Neuronal stem cell (in vitro differentiated cells): ENCODE measurements at regions not wholly inside any gene's neighbourhood (a gene's known extent, or its start where the extent isn't known, plus 50 kb on each side); places are given as distances from the start of the nearest gene placed in this dataset.

Experiments
- DNase-seq: peaks from one replicate; pipeline ENCODE4 v3.0.0-alpha.2; 2013; ENCODE audit warnings: low spot score
- H2AFZ ChIP-seq: one replicate; pipeline ENCODE4 v1.6.1; 2013; ENCODE audit warnings: mild to moderate bottlenecking, low read length, inconsistent platforms
- H2AK5ac ChIP-seq: 2 replicates; pipeline ENCODE4 v1.6.1; 2013; ENCODE audit warnings: low read depth, mild to moderate bottlenecking, inconsistent platforms, low read length, moderate library complexity, mixed read lengths
- H2BK120ac ChIP-seq: 2 replicates; pipeline ENCODE4 v1.6.1; 2013; ENCODE audit warnings: low read depth, mild to moderate bottlenecking, inconsistent platforms, low read length, moderate library complexity, mixed read lengths
- H2BK12ac ChIP-seq: one replicate; pipeline ENCODE4 v1.6.1; 2013; ENCODE audit warnings: low read length, inconsistent platforms
- H2BK15ac ChIP-seq: 2 replicates; pipeline ENCODE4 v1.6.1; 2013; ENCODE audit warnings: mild to moderate bottlenecking, low read length, inconsistent platforms, mixed read lengths
- H2BK5ac ChIP-seq: one replicate; pipeline ENCODE4 v1.6.1; 2013; ENCODE audit warnings: inconsistent platforms, mild to moderate bottlenecking, low read length, moderate library complexity
- H3K14ac ChIP-seq: one replicate; pipeline ENCODE4 v1.6.1; 2013; ENCODE audit warnings: low read length, inconsistent platforms
- H3K18ac ChIP-seq: 2 replicates; pipeline ENCODE4 v1.6.1; 2013; ENCODE audit warnings: low read length, inconsistent platforms
- H3K23ac ChIP-seq: 2 replicates; pipeline ENCODE4 v1.6.1; 2013; ENCODE audit warnings: low read depth, mild to moderate bottlenecking, mixed read lengths, low read length, inconsistent platforms; ENCODE audit not compliant: poor library complexity
- H3K27ac ChIP-seq: replicated peaks from 3 replicates; pipeline ENCODE4 v1.5.1; 2013; ENCODE audit warnings: low read length, inconsistent platforms
- H3K27me3 ChIP-seq, 3 experiments: 2 replicates each; pipeline ENCODE4 v1.6.1; 2013; ENCODE audit warnings: low read length in 3 of 3, mild to moderate bottlenecking in 2 of 3, inconsistent platforms in 1 of 3, low read depth in 1 of 3, mixed read lengths in 1 of 3, moderate library complexity in 1 of 3; ENCODE audit not compliant: control insufficient read depth in 3 of 3, insufficient read depth in 3 of 3
- H3K36me3 ChIP-seq, 2 donors: replicated peaks in 1 of 2; 2 replicates each; pipeline ENCODE4 v1.6.1; 2013; ENCODE audit warnings: low read length in 2 of 2; ENCODE audit not compliant: control insufficient read depth in 2 of 2, insufficient read depth in 2 of 2
- H3K4ac ChIP-seq: 2 replicates; pipeline ENCODE4 v1.6.1; 2013; ENCODE audit warnings: inconsistent platforms, mild to moderate bottlenecking, low read length, moderate library complexity
- H3K4me1 ChIP-seq, 2 donors: 1 replicate in 1 of 2; 2 replicates in 1 of 2; pipeline ENCODE4 v1.6.1; 2013; ENCODE audit warnings: low read length in 2 of 2, low read depth in 1 of 2; ENCODE audit not compliant: control insufficient read depth in 2 of 2, insufficient read depth in 1 of 2
- H3K4me2 ChIP-seq: one replicate; pipeline ENCODE4 v1.6.1; 2013; ENCODE audit warnings: mild to moderate bottlenecking, low read length, inconsistent platforms; ENCODE audit not compliant: insufficient read depth, poor library complexity, severe bottlenecking
- H3K4me3 ChIP-seq, 2 donors: 2 replicates each; pipeline ENCODE4 v1.5.1; 2013; ENCODE audit warnings: low read length in 2 of 2, mild to moderate bottlenecking in 2 of 2, inconsistent platforms in 1 of 2, moderate library complexity in 1 of 2
- H3K79me1 ChIP-seq: one replicate; pipeline ENCODE4 v1.6.1; 2013; ENCODE audit warnings: low read depth, mild to moderate bottlenecking, inconsistent platforms, low read length, moderate library complexity
- H3K9ac ChIP-seq: one replicate; pipeline ENCODE4 v1.6.1; 2013; ENCODE audit warnings: mild to moderate bottlenecking, low read depth, low read length, inconsistent platforms; ENCODE audit not compliant: poor library complexity
- H3K9me3 ChIP-seq, 2 donors: replicated peaks in 1 of 2; 2 replicates each; pipeline versions ENCODE3 to v1.6.1; 2013; ENCODE audit warnings: low read length in 2 of 2, mild to moderate bottlenecking in 2 of 2, inconsistent platforms in 1 of 2, low read depth in 1 of 2, mixed read lengths in 1 of 2, moderate library complexity in 1 of 2; ENCODE audit not compliant: control insufficient read depth in 2 of 2, insufficient read depth in 1 of 2
- H4K8ac ChIP-seq: one replicate; pipeline ENCODE4 v1.6.1; 2013; ENCODE audit warnings: low read depth, mild to moderate bottlenecking, inconsistent platforms, low read length, moderate library complexity
- H4K91ac ChIP-seq: one replicate; pipeline ENCODE4 v1.6.1; 2013; ENCODE audit warnings: low read length, low read depth, mild to moderate bottlenecking, inconsistent platforms; ENCODE audit not compliant: poor library complexity
- WGBS, 2 donors: extraction: QIAGEN DNeasy Blood & Tissue Kit; methylation state at CpG; one replicate each; pipeline ENCODE4 v1.1.7; 2013; ENCODE audit warnings: missing lambda C conversion rate in 2 of 2, mixed read lengths in 1 of 2; ENCODE audit not compliant: insufficient read length in 2 of 2, insufficient replicate concordance in 1 of 2; ENCODE audit errors: extremely low coverage in 2 of 2; 5-methylcytosine and 5-hydroxymethylcytosine counted together

DNA sequence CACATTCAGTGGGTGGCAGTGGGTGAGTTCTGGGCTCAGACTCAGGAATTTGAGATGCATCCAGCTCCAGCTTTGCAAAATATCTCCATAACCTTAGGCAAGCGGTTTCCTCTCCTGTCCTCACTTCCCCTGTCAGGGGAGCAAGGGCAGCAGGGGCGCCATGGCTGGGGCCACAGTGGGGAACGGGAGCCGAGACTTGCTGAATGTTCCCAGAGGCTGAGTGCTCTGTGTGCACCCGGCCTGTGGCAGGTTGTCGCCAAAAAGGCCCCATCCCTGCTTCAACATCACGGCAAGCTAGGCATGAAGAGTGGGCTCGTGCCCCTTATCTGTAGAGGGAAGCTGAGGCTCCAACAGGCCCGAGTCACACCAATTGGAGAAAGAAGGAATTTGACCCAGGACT, 268.8 kb downstream of the NSG2 start:
- DNase-seq: no peak
- no peak overlapping the region for H2BK12ac ChIP-seq
- H2AFZ ChIP-seq: no peak overlapping the region
- H4K8ac ChIP-seq: no peak overlapping the region
- no peak overlapping the region for H4K91ac ChIP-seq
- peaks cover 0 to 13% (median 0%) of the 10 kb centered on the region in 3 experiments for H3K27me3 ChIP-seq
- H2BK5ac ChIP-seq: no peak overlapping the region
- no peak overlapping the region for H3K27ac ChIP-seq
- no peak overlapping the region for H2AK5ac ChIP-seq
- H3K9ac ChIP-seq: no peak overlapping the region
- peaks cover 0 to 8% of the 10 kb centered on the region in 2 donors for H3K4me1 ChIP-seq
- H3K4me3 ChIP-seq: no peak overlapping the region
- H3K79me1 ChIP-seq: no peaks in the 10 kb centered on the region
- H2BK15ac ChIP-seq: peak overlapping the region; percentile 24
- H3K4me2 ChIP-seq: no peak overlapping the region
- H3K9me3 ChIP-seq: no peaks in the 10 kb centered on the region
- H3K18ac ChIP-seq: no peak overlapping the region
- H2BK120ac ChIP-seq: no peak overlapping the region
- H3K23ac ChIP-seq: no peak overlapping the region
- WGBS, 2 donors: no CpG with 5 or more reads among the region's 9 CpGs
- H3K36me3 ChIP-seq: no peaks in the 10 kb centered on the region
- no peak overlapping the region for H3K14ac ChIP-seq
- no peak overlapping the region for H3K4ac ChIP-seq

DNA sequence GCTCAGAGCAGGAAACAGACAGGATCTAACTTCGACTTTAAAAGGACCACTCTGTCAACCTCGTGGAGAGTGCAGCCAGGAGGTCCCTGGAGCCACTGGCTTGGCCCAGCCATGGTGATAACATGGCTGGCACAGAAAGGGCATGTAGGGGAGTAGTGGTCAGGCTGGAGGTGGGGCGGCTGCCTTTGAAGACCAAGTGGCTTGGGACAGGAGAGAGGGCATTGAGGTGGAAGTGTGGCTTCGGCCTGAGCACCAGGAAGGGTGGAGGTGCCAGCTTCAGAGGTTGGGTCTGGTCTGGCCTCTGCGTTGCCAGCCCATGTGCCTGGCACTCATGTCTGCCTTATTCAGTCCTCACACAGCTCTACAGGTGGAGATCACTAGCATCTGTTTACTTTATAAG, 270.0 kb downstream of the NSG2 start:
- no peaks in the 10 kb centered on the region for H3K36me3 ChIP-seq
- no peak overlapping the region for H4K91ac ChIP-seq
- no CpG with 5 or more reads among the region's 5 CpGs for WGBS, 2 donors
- peaks cover 0 to 8% of the 10 kb centered on the region in 2 donors for H3K4me1 ChIP-seq
- no peak overlapping the region for H2BK12ac ChIP-seq
- peak overlapping the region; percentile 70 for H2BK15ac ChIP-seq
- no peak overlapping the region for H2BK120ac ChIP-seq
- no peak overlapping the region for H2AK5ac ChIP-seq
- H3K27ac ChIP-seq: no peak overlapping the region
- no peak overlapping the region for H3K4ac ChIP-seq
- H3K27me3 ChIP-seq: peaks cover 0 to 13% (median 0%) of the 10 kb centered on the region in 3 experiments
- H3K23ac ChIP-seq: no peak overlapping the region
- no peaks in the 10 kb centered on the region for H3K79me1 ChIP-seq
- no peak overlapping the region for H3K4me3 ChIP-seq
- DNase-seq: no peak
- no peaks in the 10 kb centered on the region for H3K9me3 ChIP-seq
- no peak overlapping the region for H4K8ac ChIP-seq
- H3K4me2 ChIP-seq: no peak overlapping the region
- H3K14ac ChIP-seq: no peak overlapping the region
- H2AFZ ChIP-seq: no peak overlapping the region
- peak overlapping the region; percentile 68 for H3K18ac ChIP-seq
- peak overlapping the region; percentile 20 for H2BK5ac ChIP-seq
- H3K9ac ChIP-seq: no peak overlapping the region

DNA sequence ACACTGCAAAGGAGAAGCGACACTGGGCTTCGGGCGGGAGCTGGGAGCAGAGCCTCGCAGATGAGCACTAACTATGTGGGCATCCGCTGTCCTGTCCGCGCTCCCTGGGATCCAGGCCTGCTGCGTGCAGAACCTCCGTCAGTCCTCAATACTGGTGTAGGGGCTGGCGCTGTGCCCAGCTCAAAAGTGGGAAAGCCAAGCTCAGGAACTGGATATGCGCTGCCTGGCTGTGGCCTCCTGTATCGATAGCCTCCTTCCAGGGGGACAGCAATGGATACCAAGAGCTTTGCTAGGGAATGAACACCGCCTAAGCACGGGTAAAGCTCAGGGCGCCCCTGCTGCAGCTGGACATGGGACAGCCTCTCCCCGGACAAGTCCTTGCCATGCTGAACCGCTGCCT, 270.4 kb downstream of the NSG2 start:
- H4K8ac ChIP-seq: no peak overlapping the region
- H2BK5ac ChIP-seq: peak overlapping the region; percentile 20
- no peak overlapping the region for H3K4me2 ChIP-seq
- H2BK120ac ChIP-seq: no peak overlapping the region
- H3K36me3 ChIP-seq: no peaks in the 10 kb centered on the region
- H4K91ac ChIP-seq: no peak overlapping the region
- DNase-seq: no peak
- peak overlapping the region; percentile 49 for H3K18ac ChIP-seq
- peak overlapping the region; percentile 25 for H3K23ac ChIP-seq
- H3K27ac ChIP-seq: no peak overlapping the region
- H3K14ac ChIP-seq: peak overlapping the region; percentile 73
- no peaks in the 10 kb centered on the region for H3K9me3 ChIP-seq
- H3K4me1 ChIP-seq: peaks cover 0 to 8% of the 10 kb centered on the region in 2 donors
- no peaks in the 10 kb centered on the region for H3K79me1 ChIP-seq
- H2BK15ac ChIP-seq: peak overlapping the region; percentile 70
- no peak overlapping the region for H3K4me3 ChIP-seq
- no CpG with 5 or more reads among the region's 17 CpGs for WGBS, 2 donors
- no peak overlapping the region for H3K4ac ChIP-seq
- H2BK12ac ChIP-seq: no peak overlapping the region
- peak overlapping the region; percentile 13 for H3K9ac ChIP-seq
- peaks cover 0 to 13% (median 0%) of the 10 kb centered on the region in 3 experiments for H3K27me3 ChIP-seq
- peak overlapping the region; percentile 61 for H2AK5ac ChIP-seq
- no peak overlapping the region for H2AFZ ChIP-seq

DNA sequence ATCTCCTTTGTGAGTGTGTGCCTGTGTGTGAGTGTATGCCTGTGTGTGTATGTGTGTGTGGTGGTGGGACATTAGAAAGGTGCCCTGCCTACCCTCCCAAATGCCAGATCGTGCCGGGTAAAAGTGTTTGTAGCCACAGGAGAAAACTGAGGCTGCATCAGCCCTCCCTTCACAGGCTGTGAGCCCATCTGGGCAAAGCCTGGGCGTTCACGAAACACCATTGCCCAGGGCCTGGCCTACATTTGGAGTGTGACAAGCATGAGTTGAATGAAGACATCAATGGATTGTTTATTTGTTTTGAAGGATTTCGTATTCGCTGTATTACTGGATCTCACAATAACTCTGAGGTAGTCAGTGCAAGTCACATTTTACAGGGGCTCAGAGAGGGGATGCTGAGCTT, 270.8 kb downstream of the NSG2 start:
- no peak overlapping the region for H3K4me3 ChIP-seq
- H2AK5ac ChIP-seq: peak overlapping the region; percentile 61
- no peak overlapping the region for H4K8ac ChIP-seq
- no peaks in the 10 kb centered on the region for H3K9me3 ChIP-seq
- no peak overlapping the region for H3K9ac ChIP-seq
- no peak overlapping the region for H4K91ac ChIP-seq
- no peaks in the 10 kb centered on the region for H3K79me1 ChIP-seq
- H2BK120ac ChIP-seq: no peak overlapping the region
- H2BK5ac ChIP-seq: peak overlapping the region; percentile 21
- no peak for DNase-seq
- peaks cover 0 to 13% (median 0%) of the 10 kb centered on the region in 3 experiments for H3K27me3 ChIP-seq
- no peaks in the 10 kb centered on the region for H3K36me3 ChIP-seq
- H3K14ac ChIP-seq: peak overlapping the region; percentile 73
- H2AFZ ChIP-seq: no peak overlapping the region
- peaks cover 0 to 7% of the 10 kb centered on the region in 2 donors for H3K4me1 ChIP-seq
- no CpG with 5 or more reads among the region's 6 CpGs for WGBS, 2 donors
- H3K4ac ChIP-seq: peak overlapping the region; percentile 39
- peak overlapping the region; percentile 25 for H3K23ac ChIP-seq
- H2BK12ac ChIP-seq: no peak overlapping the region
- H3K18ac ChIP-seq: no peak overlapping the region
- peak overlapping the region; percentile 70 for H2BK15ac ChIP-seq
- no peak overlapping the region for H3K27ac ChIP-seq
- H3K4me2 ChIP-seq: no peak overlapping the region
